ENCODE measurements at regions not wholly inside any gene's neighbourhood (a gene's known extent, or its start where the extent isn't known, plus 50 kb on each side); places are given as distances from the start of the nearest gene placed in this dataset.

GRCh38 chr16:59410451-59410850 is 676.3 kb upstream of the GOT2 start:
- no peak for DNase-seq (ENCODE audit: low read depth)
- no peak overlapping the region for H3K4me3 ChIP-seq (ENCODE audit: low read depth, low read length)
- TF ChIP-seq CTCF (IDR thresholded peaks at IDR 0.05; ENCODE audit: low read depth, low read length, missing control alignments), result no peak
- in situ Hi-C loops (cut with HindIII; ENCODE audit: low sequenced_read_pairs), result no loop called here

GRCh38 chr16:59405802-59406201 is 671.7 kb upstream of the GOT2 start:
- DNase-seq (ENCODE audit: low read depth), result no peak
- in situ Hi-C loops (cut with HindIII; ENCODE audit: low sequenced_read_pairs), result no loop called here
- H3K4me3 ChIP-seq (ENCODE audit: low read depth, low read length), result no peak overlapping the region
- TF ChIP-seq CTCF (IDR thresholded peaks at IDR 0.05; ENCODE audit: low read depth, low read length, missing control alignments), result no peak

- no peak for TF ChIP-seq CTCF (IDR thresholded peaks at IDR 0.05; ENCODE audit: low read depth, low read length, missing control alignments)
- in situ Hi-C loops (cut with HindIII; ENCODE audit: low sequenced_read_pairs), result no loop called here
- no peak overlapping the region for H3K4me3 ChIP-seq (ENCODE audit: low read depth, low read length)
- no peak for DNase-seq (ENCODE audit: low read depth)
Observed at GRCh38 chr16:59404509-59404908, 670.4 kb upstream of the GOT2 start.

- H3K4me3 ChIP-seq (ENCODE audit: low read depth, low read length), result no peak overlapping the region
- TF ChIP-seq CTCF (IDR thresholded peaks at IDR 0.05; ENCODE audit: low read depth, low read length, missing control alignments), result no peak
- in situ Hi-C loops (cut with HindIII; ENCODE audit: low sequenced_read_pairs), result no loop called here
- DNase-seq (ENCODE audit: low read depth), result no peak
Observed at GRCh38 chr16:59400830-59401229, 666.7 kb upstream of the GOT2 start.

- in situ Hi-C loops (cut with HindIII; ENCODE audit: low sequenced_read_pairs), result no loop called here
- DNase-seq (ENCODE audit: low read depth), result no peak
- TF ChIP-seq CTCF (IDR thresholded peaks at IDR 0.05; ENCODE audit: low read depth, low read length, missing control alignments), result no peak
- H3K4me3 ChIP-seq (ENCODE audit: low read depth, low read length), result no peak overlapping the region
Observed at GRCh38 chr16:59397638-59398037, 663.5 kb upstream of the GOT2 start.

GRCh38 chr16:59394526-59394925 is 660.4 kb upstream of the GOT2 start:
- in situ Hi-C loops (cut with HindIII; ENCODE audit: low sequenced_read_pairs), result no loop called here
- no peak for TF ChIP-seq CTCF (IDR thresholded peaks at IDR 0.05; ENCODE audit: low read depth, low read length, missing control alignments)
- H3K4me3 ChIP-seq (ENCODE audit: low read depth, low read length), result no peak overlapping the region
- DNase-seq (ENCODE audit: low read depth), result no peak

- in situ Hi-C loops (cut with HindIII; ENCODE audit: low sequenced_read_pairs), result no loop called here
- H3K4me3 ChIP-seq (ENCODE audit: low read depth, low read length), result no peak overlapping the region
- DNase-seq (ENCODE audit: low read depth), result peak; percentile 35
- no peak for TF ChIP-seq CTCF (IDR thresholded peaks at IDR 0.05; ENCODE audit: low read depth, low read length, missing control alignments)
Observed at GRCh38 chr16:59392911-59393310, 658.8 kb upstream of the GOT2 start.
